ENCODE measurements at regions not wholly inside any gene's neighbourhood (a gene's known extent, or its start where the extent isn't known, plus 50 kb on each side); places are given as distances from the start of the nearest gene placed in this dataset.

GRCh38 chr15:61651267-61651666, 409.0 kb downstream of the VPS13C start:
- TF ChIP-seq, protein P1, sequence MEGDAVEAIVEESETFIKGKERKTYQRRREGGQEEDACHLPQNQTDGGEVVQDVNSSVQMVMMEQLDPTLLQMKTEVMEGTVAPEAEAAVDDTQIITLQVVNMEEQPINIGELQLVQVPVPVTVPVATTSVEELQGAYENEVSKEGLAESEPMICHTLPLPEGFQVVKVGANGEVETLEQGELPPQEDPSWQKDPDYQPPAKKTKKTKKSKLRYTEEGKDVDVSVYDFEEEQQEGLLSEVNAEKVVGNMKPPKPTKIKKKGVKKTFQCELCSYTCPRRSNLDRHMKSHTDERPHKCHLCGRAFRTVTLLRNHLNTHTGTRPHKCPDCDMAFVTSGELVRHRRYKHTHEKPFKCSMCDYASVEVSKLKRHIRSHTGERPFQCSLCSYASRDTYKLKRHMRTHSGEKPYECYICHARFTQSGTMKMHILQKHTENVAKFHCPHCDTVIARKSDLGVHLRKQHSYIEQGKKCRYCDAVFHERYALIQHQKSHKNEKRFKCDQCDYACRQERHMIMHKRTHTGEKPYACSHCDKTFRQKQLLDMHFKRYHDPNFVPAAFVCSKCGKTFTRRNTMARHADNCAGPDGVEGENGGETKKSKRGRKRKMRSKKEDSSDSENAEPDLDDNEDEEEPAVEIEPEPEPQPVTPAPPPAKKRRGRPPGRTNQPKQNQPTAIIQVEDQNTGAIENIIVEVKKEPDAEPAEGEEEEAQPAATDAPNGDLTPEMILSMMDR (IDR thresholded peaks at IDR 0.05; ENCODE audit: poor library complexity) = no peak
- TF ChIP-seq EZH2 (IDR thresholded peaks at IDR 0.05; ENCODE audit: borderline replicate concordance) = no peak
